GM20431 (cell line): ENCODE measurements at regions not wholly inside any gene's neighbourhood (a gene's known extent, or its start where the extent isn't known, plus 50 kb on each side); places are given as distances from the start of the nearest gene placed in this dataset.

ENCODE experiments used
- in situ Hi-C: fragments of 300-500 bp; cut with MseI, MboI; formaldehyde crosslinking; loops from one replicate; pipeline ENCODE4 v1.15.0; 2020; ENCODE audit warnings: low sequenced_read_pairs; ENCODE audit not compliant: unreplicated experiment

- in situ Hi-C loops: loop anchor here (25.0 kb wide), 1 partner anchor 228 kb away; no protein-coding TSS in a partner anchor
Measured at GRCh38 chr16:88184566-88185355, 198.0 kb upstream of the ZNF469 start.

- in situ Hi-C loops: loop anchor here (25.0 kb wide), 1 partner anchor 227 kb away; no protein-coding TSS in a partner anchor
Measured at GRCh38 chr16:88185406-88185805, 197.4 kb upstream of the ZNF469 start.

- in situ Hi-C loops: loop anchor here (25.0 kb wide), 1 partner anchor 226 kb away; no protein-coding TSS in a partner anchor
Measured at GRCh38 chr16:88185976-88186888, 196.5 kb upstream of the ZNF469 start.

GRCh38 chr16:88186889-88187870, 195.6 kb upstream of the ZNF469 start:
- in situ Hi-C loops: loop anchor here (25.0 kb wide), 1 partner anchor 225 kb away; no protein-coding TSS in a partner anchor

GRCh38 chr16:88188171-88188895, 194.4 kb upstream of the ZNF469 start:
- in situ Hi-C loops: loop anchor here (25.0 kb wide), 1 partner anchor 224 kb away; no protein-coding TSS in a partner anchor

- in situ Hi-C loops: loop anchor here (25.0 kb wide), 1 partner anchor 222 kb away; no protein-coding TSS in a partner anchor
Measured at GRCh38 chr16:88190592-88191095, 192.1 kb upstream of the ZNF469 start.

GRCh38 chr16:88191168-88191567, 191.6 kb upstream of the ZNF469 start:
- in situ Hi-C loops: loop anchor here (25.0 kb wide), 1 partner anchor 221 kb away; no protein-coding TSS in a partner anchor

- in situ Hi-C loops: loop anchor here (25.0 kb wide), 1 partner anchor 220 kb away; no protein-coding TSS in a partner anchor
Measured at GRCh38 chr16:88192601-88193000, 190.2 kb upstream of the ZNF469 start.

GRCh38 chr16:88193706-88194396, 188.9 kb upstream of the ZNF469 start:
- in situ Hi-C loops: loop anchor here (25.0 kb wide), 1 partner anchor 218 kb away; no protein-coding TSS in a partner anchor

GRCh38 chr16:88194397-88195268, 188.1 kb upstream of the ZNF469 start:
- in situ Hi-C loops: loop anchor here (25.0 kb wide), 1 partner anchor 218 kb away; no protein-coding TSS in a partner anchor

- in situ Hi-C loops: loop anchor here (25.0 kb wide), 1 partner anchor 217 kb away; no protein-coding TSS in a partner anchor
Measured at GRCh38 chr16:88195269-88195705, 187.5 kb upstream of the ZNF469 start.

GRCh38 chr16:88195911-88196465, 186.8 kb upstream of the ZNF469 start:
- in situ Hi-C loops: loop anchor here (25.0 kb wide), 1 partner anchor 216 kb away; no protein-coding TSS in a partner anchor

GRCh38 chr16:88196471-88197400, 186.0 kb upstream of the ZNF469 start:
- in situ Hi-C loops: loop anchor here (25.0 kb wide), 1 partner anchor 216 kb away; no protein-coding TSS in a partner anchor

- in situ Hi-C loops: loop anchor here (25.0 kb wide), 1 partner anchor 215 kb away; no protein-coding TSS in a partner anchor
Measured at GRCh38 chr16:88197481-88198456, 185.0 kb upstream of the ZNF469 start.
